Non-pigmented ciliary epithelial cell (primary cell): ENCODE measurements at regions not wholly inside any gene's neighbourhood (a gene's known extent, or its start where the extent isn't known, plus 50 kb on each side); places are given as distances from the start of the nearest gene placed in this dataset.
"Not testable (repeated sequence)": the region's sequence is repeated elsewhere in the genome, so short reads cannot be mapped to it uniquely, and the experiment has no call there.

Source experiments
- DNase-seq: peaks from one replicate; pipeline ENCODE4 v3.0.0-alpha.2; 2010; ENCODE audit warnings: low read depth

DNA sequence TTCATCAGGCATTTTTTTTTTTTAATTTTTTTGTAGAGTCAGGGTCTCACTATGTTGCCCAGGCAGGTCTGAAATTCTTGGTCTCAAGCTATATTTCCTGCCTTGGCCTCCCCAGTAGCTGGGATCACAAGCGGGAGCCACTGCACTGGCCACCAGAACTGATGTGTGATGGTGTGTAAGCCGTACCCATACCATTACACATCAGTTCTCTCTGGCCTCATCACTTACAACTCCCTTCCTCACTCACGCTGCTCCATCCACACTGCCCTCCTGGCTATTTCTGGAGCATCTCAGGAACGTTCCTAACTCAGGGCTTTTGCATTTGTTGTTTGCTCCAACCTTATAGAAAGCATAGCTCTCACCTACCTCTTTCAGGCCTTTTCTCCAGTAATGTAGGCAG is 834.5 kb upstream of the ID2 start:
- DNase-seq = no peak

DNA sequence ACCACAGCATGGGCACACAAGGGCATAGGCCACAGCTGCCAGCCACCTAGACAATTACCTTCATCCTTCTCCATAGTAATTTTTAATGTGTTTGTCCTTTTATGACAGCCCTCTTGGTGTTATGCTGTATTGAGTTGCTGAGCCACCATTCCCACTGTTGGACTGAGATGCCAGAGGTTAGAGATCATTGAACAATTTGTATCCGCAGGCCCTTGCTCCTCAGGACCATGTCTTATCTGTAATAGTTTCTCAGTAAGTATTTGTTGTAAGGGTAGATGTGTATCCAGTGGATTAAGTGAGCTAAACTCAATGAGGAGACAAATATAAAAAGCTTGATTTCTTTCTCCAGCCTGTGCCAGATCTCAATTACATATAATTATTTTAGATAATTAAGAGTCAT is 832.8 kb upstream of the ID2 start:
- no peak for DNase-seq

DNA sequence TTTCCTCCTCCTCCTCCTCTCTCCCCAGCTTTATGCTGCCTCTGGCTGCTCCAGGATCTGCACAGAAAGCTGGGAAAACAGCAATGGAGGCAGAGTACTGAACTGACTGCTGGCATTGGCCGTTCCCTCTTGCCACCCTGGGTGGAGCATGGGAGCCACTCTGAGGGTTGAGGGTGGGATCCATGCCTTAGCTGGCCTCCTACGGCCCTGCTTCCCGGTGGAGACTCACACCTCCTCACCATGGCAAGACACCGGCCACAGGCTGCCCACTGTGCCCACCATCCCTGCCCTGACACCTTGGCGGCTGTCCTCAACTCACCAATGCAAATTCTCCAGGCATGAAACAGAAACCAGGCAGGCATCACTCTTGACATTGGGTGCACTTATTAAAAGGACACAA is 832.3 kb upstream of the ID2 start:
- DNase-seq = no peak

DNA sequence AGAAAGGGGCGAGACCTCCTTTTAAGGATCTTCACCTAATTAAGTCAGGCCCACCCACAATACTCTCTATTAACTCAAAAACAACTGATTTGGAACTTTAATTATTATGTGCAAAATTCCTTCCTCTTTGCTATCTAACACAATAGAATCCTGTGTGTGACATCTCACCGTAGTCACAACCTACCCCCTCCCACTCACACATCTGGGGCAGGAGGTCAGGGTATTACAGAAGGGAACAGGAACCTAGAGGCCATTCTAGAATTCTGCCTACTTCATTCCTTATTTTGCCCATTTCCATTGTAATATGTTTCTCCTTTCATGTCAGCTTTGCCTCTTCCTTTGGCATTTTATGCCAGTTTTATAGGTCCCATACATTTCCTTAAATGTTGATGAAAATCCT is 829.3 kb upstream of the ID2 start:
- DNase-seq = no peak

DNA sequence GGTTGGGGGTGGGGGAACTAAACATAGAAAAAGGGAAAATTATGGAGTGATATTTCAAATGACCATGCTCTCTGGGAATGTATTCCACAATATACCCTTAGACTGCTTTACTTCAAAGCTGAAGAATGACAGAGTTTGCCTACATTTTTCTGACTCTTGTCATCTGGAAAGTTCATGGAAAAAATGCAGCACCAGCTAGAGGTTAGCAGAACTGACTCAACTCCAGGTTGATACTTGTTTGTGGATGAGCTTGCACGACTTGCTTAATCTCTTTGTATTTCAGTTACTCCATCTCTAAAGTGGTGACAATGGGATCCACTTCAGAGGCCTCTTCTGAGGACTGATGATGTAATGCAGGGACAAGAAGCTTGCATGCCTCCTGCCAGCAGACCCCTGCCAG is 824.0 kb upstream of the ID2 start:
- DNase-seq = no peak

DNA sequence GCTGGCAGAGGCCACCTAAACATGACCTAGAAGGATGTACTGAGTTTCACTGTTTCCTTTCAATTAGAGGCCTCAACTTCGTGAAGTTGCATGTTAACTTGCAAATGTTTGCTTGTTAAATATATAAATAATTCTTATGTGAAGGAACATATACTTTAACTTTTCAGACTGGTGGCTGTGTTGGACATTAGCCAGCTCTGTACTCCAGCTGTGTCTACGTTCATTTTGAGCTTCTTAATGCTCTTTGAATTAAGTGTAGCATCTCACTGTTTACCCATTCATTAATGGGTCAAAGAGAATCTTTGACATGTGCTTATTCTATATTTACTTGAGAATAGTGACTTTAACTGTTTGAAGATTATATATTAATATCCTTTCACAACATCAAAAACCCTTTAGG is 823.2 kb upstream of the ID2 start:
- no peak for DNase-seq

DNA sequence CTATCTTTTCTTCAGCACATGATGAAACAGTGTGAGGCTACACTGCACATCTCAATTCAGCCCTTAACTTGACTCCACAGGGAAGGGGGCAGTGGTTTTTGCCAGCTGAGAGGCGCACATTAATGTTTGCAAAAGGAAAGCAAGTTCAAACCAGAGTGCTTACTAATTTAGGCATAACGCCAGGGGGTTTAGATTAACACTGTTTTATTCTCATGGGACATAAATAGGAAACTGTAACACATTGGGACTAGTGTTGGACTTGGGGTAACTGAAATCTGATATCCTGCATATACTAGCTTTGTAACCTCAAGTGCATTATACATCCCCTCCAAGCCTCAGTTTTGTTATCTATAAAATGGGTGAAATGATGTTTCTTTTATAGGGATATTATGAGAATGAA is 821.2 kb upstream of the ID2 start:
- DNase-seq = no peak

DNA sequence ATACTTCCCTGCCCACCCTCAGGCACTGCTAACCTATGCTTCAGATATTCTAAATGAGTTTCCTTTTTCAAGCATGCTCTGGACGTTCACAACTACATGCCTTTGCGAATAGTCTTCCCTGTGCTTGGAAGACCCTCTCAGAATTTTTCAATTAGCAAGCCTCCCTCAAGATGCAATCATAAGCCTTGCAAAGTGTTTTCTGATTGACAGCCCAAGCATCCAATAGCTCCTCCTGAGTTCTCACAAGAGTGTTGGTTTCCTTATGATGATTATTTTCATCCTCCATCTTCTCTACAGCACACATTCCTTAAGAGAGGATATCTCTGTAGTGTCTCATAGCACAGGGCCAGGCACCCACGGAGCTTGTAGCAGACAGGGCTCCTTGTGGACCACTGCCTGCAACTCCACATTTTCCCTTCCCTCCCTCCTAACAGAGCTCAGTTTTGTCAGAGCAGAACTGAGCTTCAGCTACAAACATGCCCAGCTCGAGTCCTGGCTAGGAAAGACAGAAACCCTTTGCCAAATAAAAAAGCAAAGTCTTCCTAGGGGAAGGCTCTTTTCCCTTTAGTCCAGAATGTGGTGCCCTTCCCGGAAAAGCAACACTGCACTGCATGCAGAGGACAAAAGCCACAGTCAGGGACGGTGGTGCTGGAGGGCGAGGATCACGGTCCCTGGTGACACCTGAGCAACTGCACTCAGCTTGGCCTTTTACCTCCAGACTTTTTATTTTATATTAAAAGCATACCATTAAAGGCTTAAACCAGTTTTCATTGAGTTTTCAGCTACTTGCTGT is 819.8 kb upstream of the ID2 start:
- DNase-seq = no peak

DNA sequence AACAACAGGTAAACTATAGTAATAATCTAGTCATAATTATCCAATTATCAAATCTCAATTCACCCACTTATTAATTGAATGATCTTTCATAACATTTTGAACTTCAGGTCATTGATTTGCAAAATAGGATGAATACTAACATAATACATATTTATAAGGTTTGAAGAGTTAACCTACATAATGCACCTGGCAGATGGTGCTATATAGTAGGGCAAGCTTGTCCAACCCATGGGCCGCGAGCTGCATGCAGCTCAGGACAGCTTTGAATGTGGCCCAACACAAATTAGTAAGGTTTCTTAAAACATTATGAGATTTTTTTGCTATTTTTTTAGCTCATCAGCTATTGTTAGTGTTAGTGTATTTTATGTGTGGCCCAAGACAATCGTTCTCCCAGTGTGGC is 815.8 kb upstream of the ID2 start:
- no peak for DNase-seq

DNA sequence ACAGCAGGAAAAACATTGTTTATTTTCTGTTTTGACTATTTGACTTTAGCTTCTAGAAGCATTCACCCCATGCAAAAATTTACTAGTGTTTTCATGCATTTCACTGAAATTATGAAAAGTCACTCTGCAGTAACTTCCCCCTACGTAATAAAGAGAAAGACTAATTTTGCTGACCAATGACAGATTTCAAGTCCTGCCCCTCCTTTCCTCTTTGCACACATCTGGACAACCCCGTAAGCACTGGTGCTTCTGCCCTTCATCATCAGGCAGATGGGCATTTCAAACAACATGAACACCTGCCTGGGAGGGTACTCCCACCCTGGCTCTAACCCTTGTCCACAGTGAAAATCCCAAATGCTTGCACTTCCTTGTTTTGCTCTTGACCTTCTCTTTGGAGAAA is 815.0 kb upstream of the ID2 start:
- DNase-seq = no peak

DNA sequence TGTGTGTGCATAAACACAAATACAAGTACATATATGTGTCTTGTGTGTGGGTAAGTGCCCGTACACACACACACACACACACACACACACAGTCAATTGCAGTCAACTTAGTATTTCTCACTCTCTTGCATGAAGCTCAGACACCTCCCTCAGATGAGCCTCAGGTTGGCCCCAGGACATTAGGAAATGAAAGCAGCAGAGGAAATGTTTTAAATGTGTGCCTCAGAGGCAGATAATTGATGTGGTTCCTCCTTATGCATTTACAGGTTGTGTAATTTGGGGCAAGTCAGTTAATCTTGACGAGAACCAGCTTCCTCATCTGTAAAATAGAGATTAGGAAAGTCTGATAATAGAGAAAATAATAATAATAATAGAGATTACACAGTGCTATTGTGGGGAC is 814.0 kb upstream of the ID2 start:
- no peak for DNase-seq

DNA sequence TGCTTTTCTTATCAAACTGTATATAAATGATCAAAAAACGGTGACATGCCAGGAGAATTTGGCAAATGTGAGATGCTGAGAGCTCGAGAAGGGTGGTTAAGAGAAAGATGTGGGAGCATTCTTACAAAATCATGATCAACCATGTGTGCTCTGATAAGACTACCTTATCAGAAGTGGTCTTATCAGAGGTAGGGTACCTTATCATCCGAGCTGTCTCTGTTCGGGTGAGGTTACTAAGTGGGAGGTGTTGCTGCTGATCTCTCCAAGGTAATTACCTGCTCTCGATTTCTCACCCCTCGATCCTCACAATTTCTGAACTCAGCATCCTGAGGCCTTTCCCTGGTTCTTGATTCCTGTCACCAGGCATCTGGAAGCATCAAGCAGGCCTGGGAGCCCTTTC is 813.0 kb upstream of the ID2 start:
- DNase-seq = no peak

DNA sequence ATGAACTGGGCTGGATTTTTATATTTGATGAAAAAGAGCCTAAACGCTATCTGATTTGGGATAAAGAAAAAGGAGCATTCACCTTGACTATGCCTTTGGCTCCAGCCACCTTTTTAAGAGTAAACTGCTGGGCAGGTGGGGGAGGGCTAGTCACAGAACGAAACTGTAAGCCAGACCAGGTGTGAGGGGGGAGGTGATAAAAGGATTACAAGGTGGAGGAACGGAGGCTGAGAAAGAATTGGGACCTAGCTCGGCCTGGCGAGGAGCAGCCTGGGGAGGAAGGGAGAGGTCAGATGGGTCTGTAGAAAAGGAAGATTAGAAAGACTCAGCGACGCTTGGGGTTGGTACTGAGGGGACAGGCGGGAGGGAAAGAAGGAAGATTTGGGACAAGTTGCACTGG is 805.4 kb upstream of the ID2 start:
- DNase-seq = not testable (repeated sequence)

DNA sequence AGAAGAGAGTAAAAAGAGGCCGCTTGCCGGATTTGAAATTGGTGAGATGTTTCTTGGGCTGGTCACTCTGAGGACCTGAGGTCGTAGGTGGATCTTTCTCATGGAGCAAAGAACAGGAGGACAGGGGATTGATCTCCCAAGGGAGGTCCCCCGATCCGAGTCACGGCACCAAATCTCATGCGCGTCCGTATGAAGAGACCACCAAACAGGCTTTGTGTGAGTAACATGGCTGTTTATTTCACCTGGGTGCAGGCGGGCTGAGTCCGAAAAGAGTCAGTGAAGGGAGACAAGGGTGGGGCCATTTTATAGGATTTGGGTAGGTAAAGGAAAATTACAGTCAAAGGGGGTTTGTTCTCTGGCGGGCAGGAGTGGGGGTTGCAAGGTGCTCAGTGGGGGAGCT is 803.6 kb upstream of the ID2 start:
- DNase-seq = not testable (repeated sequence)

DNA sequence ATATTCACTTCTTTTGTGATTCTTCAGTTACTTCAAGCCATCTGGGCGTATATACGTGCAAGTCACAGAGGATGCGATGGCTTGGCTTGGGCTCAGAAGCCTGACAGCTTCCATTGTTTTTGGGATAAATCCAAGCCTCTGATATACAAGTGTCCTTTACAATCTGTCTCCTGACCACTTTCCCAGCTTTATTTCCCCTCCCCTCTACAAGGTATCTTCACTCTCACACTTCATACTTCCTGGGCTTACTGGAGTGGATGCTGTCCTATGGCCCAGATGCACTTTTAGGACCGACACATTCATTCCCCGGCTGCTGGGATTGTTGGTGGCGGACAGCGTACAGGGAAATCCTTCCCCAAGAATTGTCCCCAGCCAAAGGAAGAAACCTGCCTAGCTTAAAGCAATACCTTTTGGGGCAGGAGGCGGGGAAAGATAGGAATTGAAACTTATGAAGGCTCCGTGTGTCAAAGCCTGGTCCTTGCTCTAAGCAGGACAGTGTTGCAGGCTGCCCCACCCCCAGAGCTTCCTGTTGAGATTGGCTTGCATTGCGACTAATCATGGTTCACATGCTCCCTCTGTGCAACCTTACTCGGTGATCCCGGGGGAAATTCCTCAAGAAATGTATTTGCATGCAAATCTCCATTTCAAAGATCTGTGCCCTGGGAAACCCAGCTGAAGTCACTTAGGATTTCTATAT is 802.9 kb upstream of the ID2 start:
- no peak for DNase-seq

DNA sequence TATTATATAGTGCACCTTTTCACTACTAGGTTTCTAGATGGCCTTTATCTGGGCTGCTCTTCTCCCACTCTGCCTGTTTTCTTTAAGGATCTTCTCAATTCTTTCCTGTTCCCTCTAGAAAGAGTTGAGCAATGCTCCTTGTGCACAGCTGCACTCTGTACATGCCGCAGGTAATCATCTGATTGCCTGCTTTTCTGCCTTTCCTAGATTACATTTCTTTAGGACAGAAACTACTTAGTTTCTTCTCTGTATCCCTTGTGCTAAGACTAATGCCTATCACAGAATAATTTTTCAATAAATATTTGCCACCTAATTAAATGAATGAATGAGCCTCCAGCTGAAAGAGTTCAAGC is 802.4 kb upstream of the ID2 start:
- no peak for DNase-seq

DNA sequence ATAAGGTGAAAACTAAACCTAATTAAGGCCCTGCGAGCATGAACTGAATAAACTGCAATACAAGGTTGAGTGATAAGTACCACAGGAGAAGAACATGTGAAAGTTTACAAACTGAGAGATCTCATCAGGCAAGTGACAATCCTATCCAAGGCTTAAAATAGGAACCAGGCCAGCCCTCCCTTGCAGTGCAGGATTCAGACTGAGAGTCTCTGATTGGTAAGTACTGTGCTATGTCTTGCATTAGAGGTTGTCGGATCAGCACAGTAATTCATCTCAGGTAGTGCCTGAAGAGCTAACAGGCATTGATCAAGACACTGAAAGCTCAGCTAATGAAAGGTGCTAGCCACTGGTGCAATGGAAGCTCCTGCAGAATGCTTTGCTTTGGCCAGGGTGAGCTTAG is 801.7 kb upstream of the ID2 start:
- DNase-seq = no peak

DNA sequence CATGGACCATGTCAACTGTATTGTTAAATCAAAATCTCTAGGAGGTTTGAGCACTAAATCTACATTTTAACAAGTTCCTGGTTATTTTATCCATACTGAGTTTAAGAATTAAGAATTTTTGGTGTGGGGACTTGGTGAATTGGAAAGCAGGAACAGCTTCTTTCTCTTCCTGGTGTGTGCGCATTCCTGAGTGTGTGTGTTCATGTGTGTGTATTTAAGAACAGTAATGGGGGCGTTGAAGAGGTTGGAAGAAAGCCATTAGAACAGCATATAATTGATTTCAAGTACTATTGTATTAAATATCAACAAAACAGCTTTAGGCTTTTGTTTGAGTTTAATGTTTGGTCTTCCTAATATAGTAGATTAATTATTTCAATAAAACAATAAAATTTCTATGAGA is 801.3 kb upstream of the ID2 start:
- DNase-seq = no peak

DNA sequence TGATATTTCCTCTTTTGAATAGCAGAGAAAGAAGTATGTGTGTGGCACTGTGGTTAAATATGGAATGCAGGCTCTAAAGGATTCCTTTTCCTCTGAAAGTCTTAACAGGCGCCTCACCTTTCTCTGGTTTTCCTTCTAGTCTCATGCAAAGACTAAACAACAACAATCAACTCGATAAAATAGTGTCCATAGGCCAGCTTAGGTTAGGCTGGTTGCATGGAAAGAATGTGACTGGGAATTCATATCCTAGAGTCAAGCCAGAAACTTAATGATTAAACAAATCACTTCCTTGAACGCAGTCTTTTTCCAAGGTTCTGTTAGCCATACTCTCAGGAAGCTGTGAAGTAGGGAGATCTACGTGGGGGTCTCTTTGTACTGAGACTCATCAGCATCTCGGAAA is 800.8 kb upstream of the ID2 start:
- DNase-seq = no peak

DNA sequence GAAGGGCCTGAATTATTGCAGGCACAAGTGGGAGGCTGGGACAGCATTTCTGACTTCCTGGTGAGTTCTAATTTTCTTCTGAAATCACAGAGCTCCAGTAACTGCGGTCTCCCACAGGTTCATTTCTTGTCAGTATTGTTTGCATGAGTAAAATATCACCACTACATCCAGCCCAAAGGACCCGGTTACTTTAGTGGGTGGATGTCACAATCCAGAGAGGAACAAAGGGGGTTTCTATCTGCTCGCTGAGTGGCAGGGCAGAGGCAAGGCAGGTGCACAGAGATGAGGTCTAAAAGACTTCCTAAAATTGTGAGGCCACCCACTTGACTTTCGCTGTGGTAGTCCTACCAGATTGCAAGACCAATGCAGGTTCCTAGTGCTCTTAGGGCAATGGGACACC is 800.4 kb upstream of the ID2 start:
- DNase-seq = no peak

DNA sequence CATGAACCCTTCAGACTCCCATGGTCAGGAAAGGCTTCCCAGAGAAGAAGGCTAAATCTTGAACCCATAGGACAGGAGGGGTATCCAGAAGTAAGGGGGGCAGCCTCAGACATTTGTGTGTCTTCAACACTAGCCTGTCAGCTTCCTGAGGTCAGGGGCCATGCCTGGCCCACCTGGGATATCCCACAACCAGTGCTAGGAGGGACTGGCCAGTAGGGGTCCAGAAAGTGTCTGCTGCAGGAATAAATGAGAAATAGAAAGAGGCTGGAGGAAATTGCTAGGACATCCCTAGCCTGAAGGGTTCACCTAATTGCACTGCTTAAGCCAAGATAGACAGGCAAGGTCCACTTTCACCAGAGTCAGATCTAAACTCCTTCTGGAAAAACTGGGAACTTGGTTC is 799.6 kb upstream of the ID2 start:
- no peak for DNase-seq

DNA sequence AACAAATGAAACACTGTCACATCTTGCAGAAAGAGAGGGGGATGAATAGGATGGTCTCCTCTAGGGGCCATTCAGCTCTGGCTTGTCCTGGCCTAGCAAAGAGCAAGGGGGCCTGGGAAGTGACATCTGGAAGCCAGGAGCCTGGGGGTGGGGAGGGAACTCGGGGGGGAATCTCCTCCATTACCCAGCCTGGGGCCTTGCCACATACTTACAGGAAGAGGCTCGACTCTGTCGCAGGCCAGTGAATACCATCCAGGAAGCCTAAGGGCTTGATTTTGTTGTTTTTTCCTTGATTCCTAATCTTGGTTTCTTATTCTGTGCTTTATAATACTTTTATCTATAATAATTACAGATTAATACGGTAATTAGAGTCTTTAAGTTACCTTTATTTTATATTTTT is 797.5 kb upstream of the ID2 start:
- DNase-seq = no peak

DNA sequence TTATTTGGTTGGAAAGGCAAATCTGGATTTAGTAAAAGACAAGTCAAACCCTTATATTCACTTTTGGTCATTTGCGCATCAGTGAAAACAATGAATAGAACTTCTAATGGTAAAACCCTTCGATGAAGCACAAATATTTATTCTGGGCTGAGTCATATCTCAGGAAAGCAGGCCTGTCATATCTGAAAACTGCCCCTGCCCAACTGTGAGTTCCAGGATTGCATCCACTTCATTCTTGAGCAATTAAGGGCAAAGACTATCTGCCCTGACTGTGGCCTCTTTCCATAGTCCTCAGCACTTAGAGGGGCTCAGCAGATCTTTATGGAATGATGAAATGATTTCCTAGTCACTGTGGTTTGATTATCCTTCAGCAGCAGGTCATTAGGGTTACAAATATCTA is 795.2 kb upstream of the ID2 start:
- no peak for DNase-seq

DNA sequence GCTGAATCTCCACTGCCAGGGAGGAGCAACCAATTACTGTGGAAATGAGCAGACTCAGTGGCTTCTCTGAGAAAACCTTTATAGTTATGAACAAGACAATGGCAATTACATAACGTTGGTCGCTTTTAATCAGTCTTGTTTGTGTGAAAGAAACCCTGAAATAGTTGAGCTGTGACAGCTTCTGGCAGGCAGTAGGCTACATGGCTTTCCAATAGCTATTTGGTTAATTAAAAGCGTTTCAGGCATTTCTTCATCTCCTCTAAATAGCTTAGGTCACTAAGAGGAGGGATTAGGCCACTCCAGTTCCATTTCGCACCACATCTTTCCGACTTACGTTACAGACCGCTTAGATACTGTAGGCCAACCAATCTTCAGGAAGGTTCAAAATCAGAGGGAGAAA is 794.4 kb upstream of the ID2 start:
- DNase-seq = no peak
